H1 (cell line): ENCODE measurements at regions not wholly inside any gene's neighbourhood (a gene's known extent, or its start where the extent isn't known, plus 50 kb on each side); places are given as distances from the start of the nearest gene placed in this dataset.

Experiments used
- CTCF ChIA-PET: fragments of 300-600 bp; sonication (Branson Sonifier 250); formaldehyde crosslinking; loops from one replicate; lab custom pipeline; 2021; ENCODE audit not compliant: partially characterized antibody; lab: Charles Lee
- POLR2A ChIA-PET: fragments of 300-600 bp; sonication (Branson Sonifier 250); formaldehyde crosslinking; loops from one replicate; lab custom pipeline; 2021; ENCODE audit warnings: inconsistent platforms; ENCODE audit not compliant: partially characterized antibody; lab: Charles Lee
- DNase-seq, 2 experiments: peaks; one replicate each; pipeline versions ENCODE4 v3.0.0 to v3.0.0-alpha.2; 2010 to 2022; ENCODE audit warnings: low spot score in 2 of 2, low read depth in 1 of 2, mixed read lengths in 1 of 2
- FAIRE-seq: peaks from 2 replicates; lab custom pipeline; 2011; peaks lifted over from hg19 to GRCh38; lab: Jason Lieb, UNC
- H2AFZ ChIP-seq: 2 replicates; pipeline ENCODE4 v1.8.1; 2012; ENCODE audit warnings: low read length, inconsistent platforms
- H2AK5ac ChIP-seq: 2 replicates; pipeline ENCODE4 v1.6.1; 2013; ENCODE audit warnings: low read depth, low read length
- H2BK120ac ChIP-seq: replicated peaks from 2 replicates; pipeline ENCODE3; 2013; ENCODE audit warnings: low read depth, low read length, inconsistent platforms
- H2BK12ac ChIP-seq: 2 replicates; pipeline ENCODE4 v1.6.1; 2013; ENCODE audit warnings: low read depth, low read length
- H2BK15ac ChIP-seq: 2 replicates; pipeline ENCODE4 v1.6.1; 2013; ENCODE audit warnings: low read length
- H2BK20ac ChIP-seq: 2 replicates; pipeline ENCODE4 v1.6.1; 2013; ENCODE audit warnings: low read length
- H2BK5ac ChIP-seq: 2 replicates; pipeline ENCODE4 v1.6.1; 2013; ENCODE audit warnings: low read depth, low read length
- H3K14ac ChIP-seq: 2 replicates; pipeline ENCODE4 v1.6.1; 2013; ENCODE audit warnings: inconsistent platforms; ENCODE audit not compliant: insufficient read length
- H3K18ac ChIP-seq: 2 replicates; pipeline ENCODE4 v1.6.1; 2013; ENCODE audit warnings: low read length; ENCODE audit errors: extremely low read depth
- H3K23ac ChIP-seq: 2 replicates; pipeline ENCODE4 v1.6.1; 2013; ENCODE audit warnings: inconsistent platforms; ENCODE audit not compliant: insufficient read length
- H3K23me2 ChIP-seq: 2 replicates; pipeline ENCODE4 v1.6.1; 2013; ENCODE audit warnings: low read depth, low read length
- H3K27ac ChIP-seq: 2 replicates; pipeline ENCODE4 v1.6.1; 2011; ENCODE audit warnings: low read depth, low read length, inconsistent platforms
- H3K27me3 ChIP-seq, 4 experiments: replicated peaks in 1 of 4; 1 replicate in 1 of 4; 2 replicates in 3 of 4; pipeline versions ENCODE4 v1.6.1 to v1.8.1; 2011 to 2013; ENCODE audit warnings: low read length in 3 of 4, mild to moderate bottlenecking in 3 of 4, inconsistent platforms in 2 of 4, mixed read lengths in 2 of 4, moderate library complexity in 1 of 4; ENCODE audit not compliant: control insufficient read depth in 3 of 4, insufficient read depth in 3 of 4; ENCODE audit errors: extremely low read depth in 1 of 4
- H3K36me3 ChIP-seq, 4 experiments: 2 replicates each; pipeline versions ENCODE4 v1.6.1 to v1.8.1; 2011 to 2013; ENCODE audit warnings: mild to moderate bottlenecking in 4 of 4, low read length in 3 of 4, moderate library complexity in 2 of 4, control low read depth in 1 of 4, inconsistent platforms in 1 of 4; ENCODE audit not compliant: insufficient read depth in 4 of 4, control insufficient read depth in 2 of 4
- H3K4ac ChIP-seq: replicated peaks from 2 replicates; pipeline ENCODE3; 2013; ENCODE audit warnings: low read length, low read depth, mixed read lengths, inconsistent platforms; ENCODE audit not compliant: insufficient read length
- H3K4me1 ChIP-seq, 4 experiments: replicated peaks in 1 of 4; 1 replicate in 1 of 4; 2 replicates in 3 of 4; pipeline versions ENCODE4 v1.6.1 to v1.8.1; 2011 to 2013; ENCODE audit warnings: low read length in 3 of 4, inconsistent platforms in 2 of 4, mixed read lengths in 1 of 4; ENCODE audit not compliant: insufficient read depth in 4 of 4, control insufficient read depth in 3 of 4
- H3K4me2 ChIP-seq, 2 experiments: 2 replicates each; pipeline versions ENCODE4 v1.6.1 to v1.8.1; 2011 to 2013; ENCODE audit warnings: low read depth in 2 of 2, low read length in 2 of 2, control low read depth in 1 of 2, inconsistent platforms in 1 of 2, mild to moderate bottlenecking in 1 of 2; ENCODE audit not compliant: insufficient read depth in 1 of 2
- H3K4me3 ChIP-seq, 4 experiments: fragments of 200-600, 300-600 bp in 1 of 4; sonication (generic), shearing (Covaris generic), sonication (Bioruptor Twin) in 1 of 4; 2 replicates each; pipeline versions ENCODE4 v1.5.1 to v1.8.1; 2011 to 2016; ENCODE audit warnings: low read length in 4 of 4, low read depth in 3 of 4, control low read depth in 2 of 4, inconsistent platforms in 2 of 4, mild to moderate bottlenecking in 2 of 4, mixed read lengths in 1 of 4, moderate library complexity in 1 of 4; ENCODE audit not compliant: insufficient read depth in 2 of 4; ENCODE audit errors: extremely low read depth in 1 of 4
- H3K56ac ChIP-seq: replicated peaks from 2 replicates; pipeline ENCODE3; 2013; ENCODE audit warnings: low read depth, mild to moderate bottlenecking, mixed read lengths, low read length, inconsistent platforms; ENCODE audit not compliant: insufficient read length
- H3K79me1 ChIP-seq: 2 replicates; pipeline ENCODE4 v1.6.1; 2013; ENCODE audit warnings: low read depth, low read length, control low read depth
- H3K79me2 ChIP-seq, 2 experiments: 2 replicates each; pipeline versions ENCODE4 v1.6.1 to v1.8.1; 2012 to 2013; ENCODE audit warnings: low read length in 2 of 2, mild to moderate bottlenecking in 2 of 2, inconsistent platforms in 1 of 2; ENCODE audit not compliant: insufficient read depth in 2 of 2, control insufficient read depth in 1 of 2
- H3K9ac ChIP-seq, 4 experiments: replicated peaks in 1 of 4; 1 replicate in 1 of 4; 2 replicates in 3 of 4; pipeline versions ENCODE4 v1.6.1 to v1.8.1; 2011 to 2013; ENCODE audit warnings: low read depth in 3 of 4, low read length in 3 of 4, control low read depth in 2 of 4, mild to moderate bottlenecking in 2 of 4, moderate library complexity in 2 of 4, inconsistent platforms in 1 of 4; ENCODE audit errors: extremely low read depth in 1 of 4
- H3K9me3 ChIP-seq, 2 experiments: 2 replicates each; pipeline versions ENCODE4 v1.6.1 to v1.8.1; 2012 to 2013; ENCODE audit warnings: mild to moderate bottlenecking in 2 of 2, moderate library complexity in 2 of 2, control low read depth in 1 of 2, inconsistent platforms in 1 of 2, low read depth in 1 of 2, low read length in 1 of 2, mixed read lengths in 1 of 2; ENCODE audit not compliant: insufficient read depth in 2 of 2
- H4K20me1 ChIP-seq, 2 experiments: replicated peaks in 1 of 2; 2 replicates each; pipeline versions ENCODE3 to v1.8.1; 2011 to 2013; ENCODE audit warnings: inconsistent platforms in 2 of 2, low read length in 2 of 2, mild to moderate bottlenecking in 1 of 2; ENCODE audit not compliant: insufficient read depth in 2 of 2, control insufficient read depth in 1 of 2
- H4K5ac ChIP-seq: 2 replicates; pipeline ENCODE4 v1.6.1; 2013; ENCODE audit warnings: low read length, low read depth, mixed read lengths, inconsistent platforms; ENCODE audit not compliant: insufficient read length
- H4K8ac ChIP-seq: 2 replicates; pipeline ENCODE4 v1.8.0; 2013; ENCODE audit warnings: mild to moderate bottlenecking, moderate library complexity, low read length, inconsistent platforms; ENCODE audit not compliant: insufficient read depth; ENCODE audit errors: extremely low read depth
- H4K91ac ChIP-seq: replicated peaks from 2 replicates; pipeline ENCODE3; 2013; ENCODE audit warnings: low read length, mixed read lengths, inconsistent platforms; ENCODE audit not compliant: insufficient read length
- HDAC2 ChIP-seq, 2 experiments: fragments of 300-600 bp in 1 of 2; sonication (generic) in 1 of 2; IDR thresholded peaks; 2 replicates each; pipeline ENCODE4 v1.6.1; 2011 to 2012; ENCODE audit warnings: low read depth in 2 of 2, low read length in 2 of 2, mild to moderate bottlenecking in 2 of 2, moderate library complexity in 2 of 2, borderline replicate concordance in 1 of 2, inconsistent platforms in 1 of 2
- NRF1 ChIP-seq: IDR thresholded peaks from 2 replicates; pipeline ENCODE4 v1.6.1; 2011; ENCODE audit warnings: mild to moderate bottlenecking, low read depth, low read length, improper control_type of control experiment
- TEAD4 ChIP-seq: IDR thresholded peaks from 2 replicates; pipeline ENCODE4 v1.6.1; 2012; ENCODE audit warnings: low read depth, low read length, inconsistent platforms, mixed read lengths
- WGBS, 2 experiments: shearing (Covaris generic) in 1 of 2; methylation state at CpG; one replicate each; pipeline versions ENCODE4 v1.1.6 to v1.1.7; 2013 to 2015; ENCODE audit warnings: low lambda C conversion rate in 2 of 2, mixed read lengths in 2 of 2, inconsistent platforms in 1 of 2, low coverage in 1 of 2, missing lambda C conversion rate in 1 of 2; ENCODE audit not compliant: insufficient replicate concordance in 2 of 2, insufficient coverage in 1 of 2, insufficient read length in 1 of 2; ENCODE audit errors: extremely low coverage in 1 of 2, missing lambda C conversion rate in 1 of 2; 5-methylcytosine and 5-hydroxymethylcytosine counted together

DNA sequence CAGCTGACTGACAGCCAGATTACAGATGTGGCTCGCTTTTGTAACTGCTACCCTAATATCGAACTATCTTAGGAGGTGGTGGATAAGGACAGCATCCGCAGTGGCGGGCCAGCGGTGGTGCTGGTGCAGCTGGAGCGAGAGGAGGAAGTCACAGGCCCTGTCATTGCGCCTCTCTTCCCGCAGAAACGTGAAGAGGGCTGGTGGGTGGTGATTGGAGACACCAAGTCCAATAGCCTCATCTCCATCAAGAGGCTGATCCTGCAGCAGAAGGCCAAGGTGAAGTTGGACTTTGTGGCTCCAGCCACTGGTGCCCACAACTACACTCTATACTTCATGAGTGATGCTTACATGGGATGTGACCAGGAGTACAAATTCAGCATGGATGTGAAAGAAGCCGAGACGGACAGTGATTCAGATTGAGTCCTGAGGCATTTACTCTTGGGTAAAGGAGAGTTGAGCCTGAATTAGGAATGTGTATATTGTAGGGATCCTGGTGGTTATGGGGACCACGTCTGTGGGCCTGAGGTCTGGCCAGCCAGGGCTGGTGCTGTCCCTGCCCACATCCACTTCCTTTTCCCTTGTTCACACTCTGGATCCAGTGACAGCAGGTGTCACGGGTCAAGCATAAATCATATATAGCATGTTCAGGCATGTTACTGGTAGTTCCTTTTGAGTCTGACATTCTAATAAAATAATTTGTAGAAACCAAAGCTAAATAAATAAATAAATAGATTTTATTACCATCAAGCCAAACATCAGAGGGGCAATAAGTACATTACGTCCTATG lies 89.0 kb upstream of the SMURF2 start:
- Histone ChIP-seq H2AFZ (no peak overlapping the region), H2BK120ac (no peak overlapping the region), H3K23ac (no peak overlapping the region), H2BK5ac (no peak overlapping the region), H3K18ac (no peak overlapping the region), H4K91ac (no peak overlapping the region), H3K56ac (no peak overlapping the region), H3K79me1 (no peaks in the 10 kb centered on the region), H3K27ac (no peak overlapping the region), H3K4me1 (no peaks in the 10 kb centered on the region), H2BK12ac (no peak overlapping the region), H2AK5ac (no peak overlapping the region), H3K79me2 (no peaks in the 10 kb centered on the region), H3K4me2 (no peak overlapping the region), H4K8ac (no peak overlapping the region), H4K20me1 (no peaks in the 10 kb centered on the region), H3K27me3 (no peaks in the 10 kb centered on the region), H2BK15ac (no peak overlapping the region), H3K4ac (no peak overlapping the region), H4K5ac (no peak overlapping the region), H3K4me3 (no peak overlapping the region), H3K23me2 (no peaks in the 10 kb centered on the region), H3K9ac (no peak overlapping the region), H3K9me3 (no peaks in the 10 kb centered on the region), H2BK20ac (no peak overlapping the region), H3K36me3 (peaks cover 0 to 12% (median 1%) of the 10 kb centered on the region in 4 experiments; a peak in 3 of 8 replicates), H3K14ac (no peak overlapping the region)
- no peak for DNase-seq
- TF ChIP-seq HDAC2 (IDR thresholded peaks at IDR 0.05; ENCODE audit: borderline replicate concordance in 1 of 2, low read depth in 2 of 2, low read length in 2 of 2) (no peak), TEAD4 (no peak), NRF1 (no peak)
- CTCF ChIA-PET = interaction anchor here (0.9 kb wide), 1 partner anchor 252 kb away, joined by 3 read pairs; no protein-coding TSS in a partner anchor
- 90% methylated on average over 14 of the region's 14 CpGs; no CpG with 5 or more reads in 1 of the 2 experiments for WGBS, 2 experiments
- POLR2A ChIA-PET = no interaction called here
- FAIRE-seq = no peak
